ENCODE measurements at regions not wholly inside any gene's neighbourhood (a gene's known extent, or its start where the extent isn't known, plus 50 kb on each side); places are given as distances from the start of the nearest gene placed in this dataset.

- TF ChIP-seq CTCF (IDR thresholded peaks at IDR 0.05) (no peak), EP300 (IDR thresholded peaks at IDR 0.05) (no peak)
Observed at GRCh38 chr5:136892000-136892399, 526.7 kb upstream of the TRPC7 start.
